ENCODE measurements at regions not wholly inside any gene's neighbourhood (a gene's known extent, or its start where the extent isn't known, plus 50 kb on each side); places are given as distances from the start of the nearest gene placed in this dataset.

- no peaks in the 10 kb centered on the region for H3K79me2 ChIP-seq (ENCODE audit: control insufficient read depth, insufficient read depth, low read length)
- H4K20me1 ChIP-seq (replicated peaks; ENCODE audit: control insufficient read depth, extremely low read depth, insufficient read depth, low read length), result no peaks in the 10 kb centered on the region
- no peak for FAIRE-seq
- no peak overlapping the region for H3K4me2 ChIP-seq (ENCODE audit: insufficient read depth, low read length)
- H3K9me3 ChIP-seq (replicated peaks; ENCODE audit: control insufficient read depth, insufficient read depth, low read length), result no peaks in the 10 kb centered on the region
- H3K4me3 ChIP-seq (replicated peaks in 1 of 3; ENCODE audit: insufficient read depth in 1 of 3, low read depth in 1 of 3, low read length in 3 of 3), result no peak overlapping the region
- dilution Hi-C loops (cut with MboI; ENCODE audit: extremely low pct_ligation_motif_present, low sequenced_read_pairs), result no loop called here
- no peaks in the 10 kb centered on the region for H3K36me3 ChIP-seq (ENCODE audit: control insufficient read depth in 2 of 2, extremely low read depth in 1 of 2, insufficient read depth in 2 of 2, low read length in 2 of 2)
- H3K9ac ChIP-seq (replicated peaks; ENCODE audit: extremely low read depth, insufficient read depth, low read length), result no peak overlapping the region
- H3K27me3 ChIP-seq (ENCODE audit: control insufficient read depth in 2 of 2, insufficient read depth in 2 of 2, low read length in 2 of 2), result peaks cover 0 to 2% of the 10 kb centered on the region in 2 experiments
- intact Hi-C loops (cut with micrococcal nuclease), result loop anchor here (5.0 to 10.0 kb wide), 2 partner anchors 85 to 103 kb away; no protein-coding TSS in a partner anchor
- ChIA-PET POLR2A (no interaction called here), CTCF (interaction anchor here (0.7 kb wide), 1 partner anchor 32 kb away, joined by 3 read pairs; no protein-coding TSS in a partner anchor)
- H3K4me1 ChIP-seq (ENCODE audit: control insufficient read depth, extremely low read depth, insufficient read depth, low read length), result no peaks in the 10 kb centered on the region
- H3K27ac ChIP-seq (ENCODE audit: insufficient read depth, low read depth, low read length), result no peak overlapping the region
- H3K9me1 ChIP-seq (replicated peaks; ENCODE audit: control insufficient read depth, extremely low read depth, insufficient read depth, low read length), result no peaks in the 10 kb centered on the region
- no peak for DNase-seq (ENCODE audit: low read depth, low spot score)
- no peak overlapping the region for H2AFZ ChIP-seq (ENCODE audit: low read depth, low read length)
- BruUV-seq (replicated peaks), result no TSS peak
- TF ChIP-seq JUN (IDR thresholded peaks at IDR 0.05; ENCODE audit: borderline replicate concordance, insufficient read depth, insufficient read length, low read depth) (no peak), POLR2A (IDR thresholded peaks at IDR 0.05; ENCODE audit: low read depth, low read length) (no peak), FOS (IDR thresholded peaks at IDR 0.05; ENCODE audit: borderline replicate concordance, insufficient read depth, low read length) (no peak), MYC (IDR thresholded peaks at IDR 0.05; ENCODE audit: low read depth, low read length) (no peak), GATA2 (IDR thresholded peaks at IDR 0.05; ENCODE audit: insufficient read depth, insufficient read length, low read depth, low read length) (no peak), EZH2 (IDR thresholded peaks at IDR 0.05; ENCODE audit: borderline replicate concordance, low read depth, low read length, severe bottlenecking) (no peak), POLR2AphosphoS5 (IDR thresholded peaks at IDR 0.05; ENCODE audit: insufficient read depth, low read depth, low read length) (no peak), MAX (IDR thresholded peaks at IDR 0.05; ENCODE audit: insufficient read depth, insufficient read length) (no peak)
- TF ChIP-seq, protein P1, sequence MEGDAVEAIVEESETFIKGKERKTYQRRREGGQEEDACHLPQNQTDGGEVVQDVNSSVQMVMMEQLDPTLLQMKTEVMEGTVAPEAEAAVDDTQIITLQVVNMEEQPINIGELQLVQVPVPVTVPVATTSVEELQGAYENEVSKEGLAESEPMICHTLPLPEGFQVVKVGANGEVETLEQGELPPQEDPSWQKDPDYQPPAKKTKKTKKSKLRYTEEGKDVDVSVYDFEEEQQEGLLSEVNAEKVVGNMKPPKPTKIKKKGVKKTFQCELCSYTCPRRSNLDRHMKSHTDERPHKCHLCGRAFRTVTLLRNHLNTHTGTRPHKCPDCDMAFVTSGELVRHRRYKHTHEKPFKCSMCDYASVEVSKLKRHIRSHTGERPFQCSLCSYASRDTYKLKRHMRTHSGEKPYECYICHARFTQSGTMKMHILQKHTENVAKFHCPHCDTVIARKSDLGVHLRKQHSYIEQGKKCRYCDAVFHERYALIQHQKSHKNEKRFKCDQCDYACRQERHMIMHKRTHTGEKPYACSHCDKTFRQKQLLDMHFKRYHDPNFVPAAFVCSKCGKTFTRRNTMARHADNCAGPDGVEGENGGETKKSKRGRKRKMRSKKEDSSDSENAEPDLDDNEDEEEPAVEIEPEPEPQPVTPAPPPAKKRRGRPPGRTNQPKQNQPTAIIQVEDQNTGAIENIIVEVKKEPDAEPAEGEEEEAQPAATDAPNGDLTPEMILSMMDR (IDR thresholded peaks at IDR 0.05; ENCODE audit: extremely low read depth in 1 of 2, insufficient read depth in 1 of 2, low read depth in 1 of 2, low read length in 2 of 2), result no peak
Observed at GRCh38 chr9:84177407-84177806, 163.2 kb downstream of the SLC28A3 start.

All from endothelial cell of umbilical vein (primary cell).